NCI-H146 treated with DMSO at 0.1 percent for 48 hours (cell line): ENCODE measurements at regions not wholly inside any gene's neighbourhood (a gene's known extent, or its start where the extent isn't known, plus 50 kb on each side); places are given as distances from the start of the nearest gene placed in this dataset.
"Not testable (repeated sequence)": the region's sequence is repeated elsewhere in the genome, so short reads cannot be mapped to it uniquely, and the experiment has no call there.

ENCODE experiments used
- DNase-seq: peaks from one replicate; lab custom pipeline; 2025; ENCODE audit not compliant: unreplicated experiment; lab: John Stamatoyannopoulos, UW

- no peak for DNase-seq
These were observed 161.4 kb upstream of the SPRY2 start for GRCh38 chr13:80502359-80502758.

- DNase-seq, result no peak
These were observed 160.6 kb upstream of the SPRY2 start for GRCh38 chr13:80501556-80501955.

- no peak for DNase-seq
These were observed 158.8 kb upstream of the SPRY2 start for GRCh38 chr13:80499536-80500290.

GRCh38 chr13:80498433-80498832, 157.5 kb upstream of the SPRY2 start:
- no peak for DNase-seq

- DNase-seq, result no peak
These were observed 157.1 kb upstream of the SPRY2 start for GRCh38 chr13:80497978-80498377.

- DNase-seq, result no peak
These were observed 156.5 kb upstream of the SPRY2 start for GRCh38 chr13:80497439-80497838.

- DNase-seq, result no peak
These were observed 155.9 kb upstream of the SPRY2 start for GRCh38 chr13:80496721-80497397.

- not testable (repeated sequence) for DNase-seq
These were observed 149.6 kb upstream of the SPRY2 start for GRCh38 chr13:80490491-80490943.

GRCh38 chr13:80486402-80486801, 145.5 kb upstream of the SPRY2 start:
- no peak for DNase-seq

GRCh38 chr13:80483157-80483556, 142.2 kb upstream of the SPRY2 start:
- no peak for DNase-seq

- no peak for DNase-seq
These were observed 140.7 kb upstream of the SPRY2 start for GRCh38 chr13:80481588-80481987.

GRCh38 chr13:80477661-80478443, 136.9 kb upstream of the SPRY2 start:
- no peak for DNase-seq

- DNase-seq, result no peak
These were observed 136.0 kb upstream of the SPRY2 start for GRCh38 chr13:80476953-80477352.

- no peak for DNase-seq
These were observed 134.8 kb upstream of the SPRY2 start for GRCh38 chr13:80475718-80476117.

- DNase-seq, result no peak
These were observed 132.8 kb upstream of the SPRY2 start for GRCh38 chr13:80473695-80474094.

- DNase-seq, result no peak
These were observed 129.0 kb upstream of the SPRY2 start for GRCh38 chr13:80469853-80470381.

GRCh38 chr13:80469105-80469852, 128.4 kb upstream of the SPRY2 start:
- no peak for DNase-seq

GRCh38 chr13:80465321-80465720, 124.4 kb upstream of the SPRY2 start:
- no peak for DNase-seq

- no peak for DNase-seq
These were observed 122.9 kb upstream of the SPRY2 start for GRCh38 chr13:80463673-80464352.

GRCh38 chr13:80462567-80462966, 121.6 kb upstream of the SPRY2 start:
- no peak for DNase-seq
